AG10803 (cell line): ENCODE measurements at regions not wholly inside any gene's neighbourhood (a gene's known extent, or its start where the extent isn't known, plus 50 kb on each side); places are given as distances from the start of the nearest gene placed in this dataset.
"Not testable (repeated sequence)": the region's sequence is repeated elsewhere in the genome, so short reads cannot be mapped to it uniquely, and the experiment has no call there.

ENCODE experiments used
- DNase-seq: peaks from one replicate; pipeline ENCODE4 v3.0.0; 2010; ENCODE audit warnings: low read depth
- H3K4me3 ChIP-seq: 2 replicates; pipeline ENCODE4 v1.5.1; 2011; ENCODE audit warnings: mild to moderate bottlenecking, low read length, control low read depth
- TF ChIP-seq, protein P1 (sequence below): conservative IDR thresholded peaks from 2 replicates; pipeline ENCODE4 v1.5.1; 2011; ENCODE audit warnings: mild to moderate bottlenecking, low read length, control low read depth, inconsistent platforms

DNA sequence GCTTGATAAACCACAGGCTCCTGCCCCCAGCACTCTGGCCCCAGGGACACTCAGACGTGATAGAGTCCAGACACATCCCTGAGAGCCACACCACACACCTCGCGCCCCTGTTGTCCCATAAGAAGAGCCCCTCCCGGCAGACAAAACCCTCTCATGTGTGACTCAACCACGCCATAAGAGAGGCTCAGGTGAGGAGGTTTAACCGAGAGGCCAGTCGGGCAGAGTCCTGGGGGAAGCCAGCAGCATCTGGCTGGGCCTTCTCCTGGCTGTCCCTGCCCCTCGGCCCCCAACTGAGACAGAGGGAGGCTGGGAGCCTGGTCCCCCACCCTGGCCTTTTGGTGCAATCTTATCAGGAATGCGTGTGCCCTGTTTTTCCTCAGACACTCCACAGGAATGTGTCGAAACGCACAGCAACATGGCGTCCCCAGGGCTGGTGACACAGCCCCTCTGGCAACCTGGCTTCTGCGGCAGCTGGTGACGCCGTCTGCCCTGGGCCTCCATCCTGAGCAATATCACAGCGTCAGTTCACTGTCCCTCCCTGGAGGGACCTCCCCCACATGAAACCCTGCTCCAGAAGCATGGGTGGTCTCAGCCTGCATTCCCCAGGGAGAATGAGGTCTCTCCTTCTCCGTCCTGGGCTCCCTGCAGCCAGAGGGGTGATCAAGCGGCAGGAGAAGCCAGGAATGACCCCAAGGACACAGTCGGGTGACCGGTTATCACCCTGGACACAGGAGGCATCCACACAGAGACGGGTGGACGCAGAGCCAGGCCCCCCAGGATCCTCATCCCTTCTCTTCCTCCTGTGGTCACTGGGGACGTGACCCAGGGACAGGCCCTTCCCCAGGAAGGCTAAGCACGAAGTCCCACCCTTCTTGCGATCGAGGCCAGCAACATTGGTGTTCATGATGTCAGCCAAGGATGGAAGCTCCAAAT is 156.6 kb upstream of the AFDN start:
- no peak for DNase-seq
- H3K4me3 ChIP-seq, result no peak overlapping the region
- TF ChIP-seq, protein P1, sequence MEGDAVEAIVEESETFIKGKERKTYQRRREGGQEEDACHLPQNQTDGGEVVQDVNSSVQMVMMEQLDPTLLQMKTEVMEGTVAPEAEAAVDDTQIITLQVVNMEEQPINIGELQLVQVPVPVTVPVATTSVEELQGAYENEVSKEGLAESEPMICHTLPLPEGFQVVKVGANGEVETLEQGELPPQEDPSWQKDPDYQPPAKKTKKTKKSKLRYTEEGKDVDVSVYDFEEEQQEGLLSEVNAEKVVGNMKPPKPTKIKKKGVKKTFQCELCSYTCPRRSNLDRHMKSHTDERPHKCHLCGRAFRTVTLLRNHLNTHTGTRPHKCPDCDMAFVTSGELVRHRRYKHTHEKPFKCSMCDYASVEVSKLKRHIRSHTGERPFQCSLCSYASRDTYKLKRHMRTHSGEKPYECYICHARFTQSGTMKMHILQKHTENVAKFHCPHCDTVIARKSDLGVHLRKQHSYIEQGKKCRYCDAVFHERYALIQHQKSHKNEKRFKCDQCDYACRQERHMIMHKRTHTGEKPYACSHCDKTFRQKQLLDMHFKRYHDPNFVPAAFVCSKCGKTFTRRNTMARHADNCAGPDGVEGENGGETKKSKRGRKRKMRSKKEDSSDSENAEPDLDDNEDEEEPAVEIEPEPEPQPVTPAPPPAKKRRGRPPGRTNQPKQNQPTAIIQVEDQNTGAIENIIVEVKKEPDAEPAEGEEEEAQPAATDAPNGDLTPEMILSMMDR, result no peak

DNA sequence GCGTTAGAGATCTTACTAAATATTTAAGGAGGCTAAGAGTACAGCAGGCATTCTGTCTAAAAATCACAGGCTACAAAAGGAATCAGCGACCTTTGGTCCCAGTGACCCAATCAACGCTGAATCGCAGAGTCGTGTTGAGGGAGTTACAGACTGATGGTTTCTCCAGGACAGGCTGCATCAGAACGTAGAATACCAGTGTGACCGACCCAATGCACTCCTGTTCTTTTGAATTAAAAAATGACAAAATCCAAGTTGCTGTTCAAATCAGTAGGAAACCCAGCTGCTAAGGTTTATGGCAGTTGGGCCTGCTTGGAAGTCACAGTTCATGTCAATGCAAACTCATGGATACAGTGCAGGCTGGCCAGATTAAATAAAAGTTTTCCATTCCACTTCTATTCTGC is 155.8 kb upstream of the AFDN start:
- H3K4me3 ChIP-seq, result no peak overlapping the region
- TF ChIP-seq, protein P1, result no peak
- DNase-seq, result no peak

DNA sequence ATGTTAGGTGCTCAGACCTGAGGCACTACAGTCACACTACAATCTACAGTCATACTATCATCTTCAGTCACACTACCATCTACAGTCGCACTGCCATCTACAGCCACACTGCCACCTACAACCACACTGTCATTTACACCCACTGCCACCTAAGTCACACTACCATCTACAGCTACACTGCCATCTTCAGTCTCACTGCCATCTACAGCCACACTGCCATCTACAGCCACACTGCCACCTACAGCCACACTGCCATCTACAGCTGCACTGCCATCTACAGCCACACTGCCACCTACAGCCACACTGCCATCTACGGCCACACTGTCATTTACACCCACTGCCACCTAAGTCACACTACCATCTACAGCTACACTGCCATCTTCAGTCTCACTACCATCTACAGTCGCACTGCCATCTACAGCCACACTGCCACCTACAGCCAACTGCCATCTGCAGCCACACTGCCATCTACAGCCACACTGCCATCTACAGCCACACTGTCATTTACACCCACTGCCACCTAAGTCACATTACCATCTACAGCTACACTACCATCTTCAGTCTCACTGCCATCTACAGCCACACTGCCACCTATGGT is 155.2 kb upstream of the AFDN start:
- not testable (repeated sequence) for DNase-seq, H3K4me3 ChIP-seq

DNA sequence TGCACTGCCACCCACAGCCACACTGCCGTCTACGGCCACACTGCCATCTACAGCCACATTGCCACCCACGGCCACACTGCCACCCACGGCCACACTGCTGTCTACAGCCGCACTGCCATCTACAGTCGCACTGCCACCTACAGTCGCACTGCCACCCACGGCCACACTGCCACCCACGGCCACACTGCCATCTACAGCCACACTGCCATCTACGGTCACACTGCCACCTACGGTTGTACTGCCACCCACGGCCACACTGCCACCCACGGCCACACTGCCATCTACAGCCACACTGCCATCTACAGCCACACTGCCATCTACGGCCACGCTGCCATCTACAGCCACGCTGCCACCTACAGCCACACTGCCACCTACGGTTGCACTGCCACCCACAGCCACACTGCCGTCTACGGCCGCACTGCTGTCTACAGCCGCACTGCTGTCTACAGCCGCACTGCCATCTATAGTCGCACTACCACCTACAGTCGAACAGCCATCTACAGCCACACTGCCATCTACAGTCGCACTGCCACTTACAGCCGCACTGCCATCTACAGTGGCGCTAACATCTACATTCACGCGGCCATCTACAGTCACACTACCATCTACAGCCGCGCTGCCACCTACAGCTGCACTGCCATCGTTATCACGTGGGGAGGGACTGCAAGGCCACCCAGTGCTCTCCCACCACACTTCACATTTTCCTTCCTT is 154.6 kb upstream of the AFDN start:
- DNase-seq, result no peak

DNA sequence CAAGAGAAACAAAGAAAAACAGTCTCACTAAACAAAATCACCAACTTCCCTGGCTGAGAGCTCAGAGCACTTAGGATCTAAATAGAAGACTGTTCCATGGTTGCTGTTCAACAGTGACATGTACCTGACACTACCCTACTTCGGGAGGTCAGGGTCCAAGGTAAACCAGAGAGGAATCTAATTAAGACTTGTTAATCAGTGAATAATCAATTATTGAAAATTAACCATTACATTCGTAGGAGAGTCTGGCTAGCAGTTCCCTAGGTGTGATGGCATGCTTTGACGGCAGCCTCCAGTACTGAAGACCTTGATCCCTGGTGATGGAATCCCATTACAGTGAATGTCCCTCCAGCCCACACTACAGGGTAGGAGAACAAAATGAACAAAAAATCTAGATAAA is 154.0 kb upstream of the AFDN start:
- H3K4me3 ChIP-seq, result no peak overlapping the region
- TF ChIP-seq, protein P1, result no peak
- no peak for DNase-seq

More for the DNA sequence above, 154.6 kb upstream of the AFDN start:
- TF ChIP-seq, protein P1, result no peak
- no peak overlapping the region for H3K4me3 ChIP-seq

DNA sequence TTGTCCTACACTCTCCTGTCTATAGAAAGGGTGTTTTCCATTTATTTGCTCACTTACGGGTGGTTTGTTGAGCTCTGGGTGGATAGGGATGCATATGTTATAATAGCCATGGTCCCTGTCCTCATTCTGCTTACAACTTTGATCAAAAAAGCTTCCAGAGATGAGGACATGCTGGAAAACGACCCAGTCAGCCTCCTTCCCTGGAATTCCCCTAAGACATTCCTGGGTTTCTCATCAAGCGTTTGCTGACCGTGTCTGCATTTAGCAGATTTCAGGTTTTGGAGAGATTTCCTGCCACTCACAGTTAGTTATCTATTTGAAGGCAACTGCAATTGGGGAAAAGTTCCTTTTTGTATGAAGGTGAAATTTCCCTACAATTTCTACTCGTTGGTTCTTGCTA is 152.8 kb upstream of the AFDN start:
- no peak for DNase-seq
- H3K4me3 ChIP-seq, result no peak overlapping the region
- TF ChIP-seq, protein P1, result no peak

DNA sequence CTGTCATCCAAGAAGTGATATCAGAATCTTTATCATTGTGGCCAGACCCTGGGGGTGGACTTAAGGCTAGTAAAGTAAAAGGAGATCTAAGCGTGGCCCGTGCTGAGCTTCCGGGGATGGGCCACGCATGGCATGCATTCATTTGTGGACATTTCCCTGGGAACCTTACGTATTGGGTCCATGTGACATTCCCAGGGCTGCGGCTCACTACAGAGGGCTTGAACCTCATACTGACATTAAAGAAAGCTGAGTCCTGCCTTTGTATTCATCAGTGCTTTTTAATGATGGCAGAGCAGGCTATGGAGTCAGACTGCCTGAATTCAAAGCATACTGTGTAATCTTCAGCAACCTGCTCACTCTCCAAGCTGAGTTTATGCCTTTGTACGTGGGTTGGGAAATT is 152.2 kb upstream of the AFDN start:
- no peak overlapping the region for H3K4me3 ChIP-seq
- no peak for DNase-seq
- TF ChIP-seq, protein P1, result no peak
